GM12878 (cell line): ENCODE measurements at regions not wholly inside any gene's neighbourhood (a gene's known extent, or its start where the extent isn't known, plus 50 kb on each side); places are given as distances from the start of the nearest gene placed in this dataset.

ENCODE experiments used
- ATAC-seq: fragments of 200-7000 bp; cut with Tn5 transposase; 3 replicates; pipeline ENCODE4 v1.9.1; 2020; ENCODE audit warnings: mild to moderate bottlenecking, moderate library complexity
- BruUV-seq: library from RNA; stranded (reverse); fragments of 400-500 nt; replicated peaks from 2 replicates; lab custom pipeline; 2021; lab: Mats Ljungman, UMichigan
- CTCF ChIA-PET: fragments of 300-600 bp; sonication (Branson Sonifier 250); formaldehyde crosslinking; extraction: SDS; loops from one replicate; lab custom pipeline; 2021; ENCODE audit warnings: inconsistent platforms; lab: Yijun Ruan, JAX
- POLR2A ChIA-PET: fragments of 350-600 bp; formaldehyde crosslinking; extraction: SDS; loops from one replicate; lab custom pipeline; 2021; ENCODE audit warnings: inconsistent platforms; lab: Charles Lee
- RAD21 ChIA-PET: fragments of 300-600 bp; sonication (Branson Sonifier 250); formaldehyde crosslinking; loops from one replicate; lab custom pipeline; 2023; ENCODE audit warnings: antibody characterized with exemption; ENCODE audit not compliant: unreplicated experiment; lab: Charles Lee
- SMC1A ChIA-PET: fragments of 300-600 bp; sonication (Branson Sonifier 250); formaldehyde crosslinking; loops from one replicate; lab custom pipeline; 2023; ENCODE audit not compliant: unreplicated experiment, uncharacterized antibody; lab: Charles Lee
- DNase-seq: peaks from one replicate; pipeline ENCODE4 v3.0.0-alpha.2; 2011; ENCODE audit warnings: low read depth, low spot score
- FAIRE-seq: peaks from 3 replicates; lab custom pipeline; 2011; peaks lifted over from hg19 to GRCh38; lab: Jason Lieb, UNC
- H2AFZ ChIP-seq: 2 replicates; pipeline ENCODE4 v1.6.0; 2011; ENCODE audit warnings: low read depth, low read length, control low read depth; ENCODE audit not compliant: control insufficient read depth
- H3K27ac ChIP-seq: 2 replicates; pipeline ENCODE4 v1.5.1; 2011; ENCODE audit warnings: control low read depth; ENCODE audit not compliant: control insufficient read depth, insufficient read depth
- H3K27me3 ChIP-seq, 2 experiments: replicated peaks in 1 of 2; 2 replicates each; pipeline versions ENCODE4 v1.6.0 to v1.6.1; 2011; ENCODE audit warnings: low read length in 1 of 2; ENCODE audit not compliant: control insufficient read depth in 2 of 2, insufficient read depth in 2 of 2
- H3K36me3 ChIP-seq, 2 experiments: 2 replicates each; pipeline ENCODE4 v1.5.1; 2011; ENCODE audit warnings: low read length in 1 of 2; ENCODE audit not compliant: control insufficient read depth in 2 of 2, insufficient read depth in 2 of 2
- H3K4me1 ChIP-seq: 2 replicates; pipeline ENCODE4 v1.6.1; 2011; ENCODE audit warnings: mild to moderate bottlenecking, low read length, moderate library complexity, mixed read lengths; ENCODE audit not compliant: control insufficient read depth, insufficient read depth
- H3K4me2 ChIP-seq: 2 replicates; pipeline ENCODE4 v1.6.0; 2011; ENCODE audit warnings: control low read depth; ENCODE audit not compliant: control insufficient read depth, insufficient read depth
- H3K4me3 ChIP-seq: fragments of 200-600 bp; sonication (generic); 2 replicates; pipeline ENCODE4 v1.5.1; 2016
- H3K79me2 ChIP-seq: 2 replicates; pipeline ENCODE4 v1.6.0; 2011; ENCODE audit warnings: low read length; ENCODE audit not compliant: control insufficient read depth, insufficient read depth
- H3K9ac ChIP-seq: 2 replicates; pipeline ENCODE4 v1.8.0; 2011; ENCODE audit warnings: low read length, control low read depth, mixed read lengths; ENCODE audit not compliant: control insufficient read depth, insufficient read depth
- H3K9me3 ChIP-seq: replicated peaks from 3 replicates; pipeline ENCODE4 v1.5.1; 2011; ENCODE audit warnings: mild to moderate bottlenecking, low read length; ENCODE audit not compliant: control insufficient read depth, insufficient read depth
- H4K20me1 ChIP-seq: 2 replicates; pipeline ENCODE4 v1.6.0; 2011; ENCODE audit not compliant: control insufficient read depth, insufficient read depth
- CHD2 ChIP-seq: IDR thresholded peaks from 2 replicates; pipeline ENCODE4 v1.6.1; 2011; ENCODE audit warnings: low read depth, low read length, improper control_type of control experiment, borderline replicate concordance
- EED ChIP-seq: sonication (generic); IDR thresholded peaks from 2 replicates; pipeline ENCODE4 v1.6.1; 2016; ENCODE audit warnings: antibody characterized with exemption, low read depth
- LARP7 ChIP-seq: fragments of 450-650 bp; IDR thresholded peaks from 2 replicates; pipeline ENCODE4 v1.6.1; 2017; ENCODE audit warnings: mild to moderate bottlenecking
- WGBS: methylation state at CpG from one replicate; pipeline ENCODE4 v1.1.6; 2016; ENCODE audit warnings: low lambda C conversion rate; ENCODE audit not compliant: insufficient replicate concordance, insufficient coverage; ENCODE audit errors: missing lambda C conversion rate; 5-methylcytosine and 5-hydroxymethylcytosine counted together
- in situ Hi-C: fragments of 300-500 bp; cut with MboI; formaldehyde crosslinking; loops from 9 replicates; pipeline ENCODE4 v1.14.3; 2018; ENCODE audit warnings: mixed read lengths
- intact Hi-C: fragments of 100-400 bp; cut with micrococcal nuclease; formaldehyde crosslinking; loops from one replicate; pipeline ENCODE4 v1.14.2; 2022; ENCODE audit not compliant: unreplicated experiment
- TF ChIP-seq, protein P1 (sequence below): IDR thresholded peaks from 2 replicates; pipeline ENCODE4 v1.6.1; 2012; ENCODE audit warnings: low read length, inconsistent platforms
- TF ChIP-seq, protein P2 (sequence below): IDR thresholded peaks from 2 replicates; pipeline ENCODE4 v1.6.1; 2011; ENCODE audit warnings: borderline replicate concordance, low read depth, mild to moderate bottlenecking, moderate library complexity, low read length; ENCODE audit not compliant: insufficient read depth, poor library complexity, severe bottlenecking

DNA sequence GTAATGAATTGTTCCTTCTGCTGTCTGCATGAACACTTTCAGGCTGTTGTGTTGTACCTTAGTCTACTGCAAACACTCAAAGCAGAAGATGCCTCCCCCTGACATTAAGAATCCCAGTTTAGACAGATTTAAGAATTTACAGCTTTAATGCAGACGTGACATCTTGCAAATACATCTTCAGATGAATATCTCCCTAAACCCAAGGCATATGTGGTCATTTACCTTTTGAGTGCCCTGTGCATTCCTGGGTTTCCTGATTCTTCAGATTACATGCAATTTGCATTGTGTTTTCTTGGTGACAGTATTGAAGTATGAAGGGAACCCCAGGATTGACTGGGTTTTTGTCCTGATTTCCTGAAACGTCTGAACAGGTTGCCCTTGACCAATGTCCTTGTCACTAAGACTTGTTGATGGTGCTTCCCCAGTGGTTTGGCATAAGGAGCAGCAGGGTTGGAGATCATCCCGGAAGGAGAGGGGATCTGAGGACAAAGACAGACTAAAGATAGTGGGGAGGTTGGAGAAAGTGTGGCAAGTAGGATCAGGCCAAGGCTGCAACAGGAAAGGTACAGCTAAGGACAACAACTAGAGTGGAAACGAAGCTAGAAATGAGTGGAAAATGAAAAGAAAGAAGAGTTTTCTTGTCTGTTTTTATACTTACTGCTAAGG lies 123.8 kb upstream of the RHOBTB1 start:
- no peak for FAIRE-seq
- TF ChIP-seq CHD2 (no peak), LARP7 (no peak)
- TF ChIP-seq, protein P1, sequence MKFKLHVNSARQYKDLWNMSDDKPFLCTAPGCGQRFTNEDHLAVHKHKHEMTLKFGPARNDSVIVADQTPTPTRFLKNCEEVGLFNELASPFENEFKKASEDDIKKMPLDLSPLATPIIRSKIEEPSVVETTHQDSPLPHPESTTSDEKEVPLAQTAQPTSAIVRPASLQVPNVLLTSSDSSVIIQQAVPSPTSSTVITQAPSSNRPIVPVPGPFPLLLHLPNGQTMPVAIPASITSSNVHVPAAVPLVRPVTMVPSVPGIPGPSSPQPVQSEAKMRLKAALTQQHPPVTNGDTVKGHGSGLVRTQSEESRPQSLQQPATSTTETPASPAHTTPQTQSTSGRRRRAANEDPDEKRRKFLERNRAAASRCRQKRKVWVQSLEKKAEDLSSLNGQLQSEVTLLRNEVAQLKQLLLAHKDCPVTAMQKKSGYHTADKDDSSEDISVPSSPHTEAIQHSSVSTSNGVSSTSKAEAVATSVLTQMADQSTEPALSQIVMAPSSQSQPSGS: no peak
- ChIA-PET SMC1A (no interaction called here), CTCF (no interaction called here), POLR2A (no interaction called here), RAD21 (no interaction called here)
- Histone ChIP-seq H4K20me1 (no peaks in the 10 kb centered on the region), H3K27me3 (no peaks in the 10 kb centered on the region), H3K4me1 (no peaks in the 10 kb centered on the region), H3K79me2 (no peaks in the 10 kb centered on the region), H3K4me2 (no peak overlapping the region), H3K4me3 (no peak overlapping the region), H3K9ac (no peak overlapping the region), H3K27ac (no peak overlapping the region), H3K36me3 (no peaks in the 10 kb centered on the region), H2AFZ (no peak overlapping the region), H3K9me3 (no peaks in the 10 kb centered on the region)
- BruUV-seq: no TSS peak
- no peak for DNase-seq
- WGBS: 8% methylated on average over 4 of the region's 4 CpGs
- ATAC-seq: no peak
- intact Hi-C loops (no loop called here), in situ Hi-C loops (no loop called here)

DNA sequence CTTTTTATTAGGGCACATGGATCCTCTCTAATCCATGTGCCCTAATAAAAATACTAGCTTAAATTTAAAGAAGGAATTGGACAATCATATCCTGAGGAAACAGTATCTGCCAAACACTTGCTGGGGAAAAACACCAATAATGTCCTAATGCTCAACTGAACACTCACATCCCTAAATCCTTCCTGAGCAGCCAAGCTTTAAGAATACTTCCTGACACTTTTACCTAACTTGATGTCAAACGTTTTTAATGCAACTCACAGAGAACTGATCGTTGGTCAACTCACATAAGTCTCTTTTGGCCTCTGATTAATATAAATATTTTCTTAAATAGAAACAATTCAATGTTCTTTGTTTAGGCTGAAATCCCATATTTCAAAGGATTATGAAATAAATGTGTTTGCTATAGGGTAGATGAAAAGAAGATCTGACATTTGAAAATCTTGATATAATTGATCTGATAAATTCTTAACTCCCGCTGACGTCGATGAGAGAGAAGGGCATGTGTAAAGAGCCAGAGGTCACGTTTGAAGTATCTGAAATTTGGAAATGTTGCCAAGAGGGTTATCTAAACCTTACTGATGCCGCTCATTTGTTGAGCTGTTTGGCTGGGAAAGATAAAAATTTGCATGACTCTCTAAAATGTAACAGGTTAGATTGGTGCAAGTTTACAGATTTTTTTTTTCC lies 122.8 kb upstream of the RHOBTB1 start:
- Histone ChIP-seq H3K4me3 (no peak overlapping the region), H3K9me3 (no peaks in the 10 kb centered on the region), H3K4me2 (no peak overlapping the region), H3K27ac (no peak overlapping the region), H3K36me3 (no peaks in the 10 kb centered on the region), H3K9ac (no peak overlapping the region), H3K4me1 (no peaks in the 10 kb centered on the region), H3K27me3 (no peaks in the 10 kb centered on the region), H3K79me2 (no peaks in the 10 kb centered on the region), H2AFZ (no peak overlapping the region), H4K20me1 (no peaks in the 10 kb centered on the region)
- ATAC-seq: no peak
- ChIA-PET POLR2A (no interaction called here), SMC1A (no interaction called here), CTCF (no interaction called here), RAD21 (no interaction called here)
- 44% methylated on average over 7 of the region's 7 CpGs for WGBS
- intact Hi-C loops: no loop called here
- in situ Hi-C loops: no loop called here
- no peak for DNase-seq
- FAIRE-seq: no peak
- TF ChIP-seq, protein P2, sequence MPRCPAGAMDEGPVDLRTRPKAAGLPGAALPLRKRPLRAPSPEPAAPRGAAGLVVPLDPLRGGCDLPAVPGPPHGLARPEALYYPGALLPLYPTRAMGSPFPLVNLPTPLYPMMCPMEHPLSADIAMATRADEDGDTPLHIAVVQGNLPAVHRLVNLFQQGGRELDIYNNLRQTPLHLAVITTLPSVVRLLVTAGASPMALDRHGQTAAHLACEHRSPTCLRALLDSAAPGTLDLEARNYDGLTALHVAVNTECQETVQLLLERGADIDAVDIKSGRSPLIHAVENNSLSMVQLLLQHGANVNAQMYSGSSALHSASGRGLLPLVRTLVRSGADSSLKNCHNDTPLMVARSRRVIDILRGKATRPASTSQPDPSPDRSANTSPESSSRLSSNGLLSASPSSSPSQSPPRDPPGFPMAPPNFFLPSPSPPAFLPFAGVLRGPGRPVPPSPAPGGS: no peak
- no peak for TF ChIP-seq EED
- BruUV-seq: no TSS peak
